Erythroblast (primary cell): ENCODE measurements at regions not wholly inside any gene's neighbourhood (a gene's known extent, or its start where the extent isn't known, plus 50 kb on each side); places are given as distances from the start of the nearest gene placed in this dataset.

Experiments
- GATA1 ChIP-seq: IDR thresholded peaks from 2 replicates; pipeline ENCODE4 v1.6.1; 2011; ENCODE audit warnings: low read depth, mild to moderate bottlenecking, control low read depth, low read length, moderate library complexity
- POLR2A ChIP-seq: IDR thresholded peaks from 2 replicates; pipeline ENCODE4 v1.6.1; 2011; ENCODE audit warnings: mild to moderate bottlenecking, low read length

GRCh38 chr9:519579-519978 lies 304.9 kb downstream of the DOCK8 start:
- TF ChIP-seq POLR2A = no peak
- TF ChIP-seq GATA1 = no peak
